Lower lobe of right lung (tissue), 2 donors: ENCODE measurements at regions not wholly inside any gene's neighbourhood (a gene's known extent, or its start where the extent isn't known, plus 50 kb on each side); places are given as distances from the start of the nearest gene placed in this dataset.
"Not testable (repeated sequence)": the region's sequence is repeated elsewhere in the genome, so short reads cannot be mapped to it uniquely, and the experiment has no call there.

ENCODE experiments used
- ATAC-seq, 2 donors: fragments of 200-7000 bp; cut with Tn5 transposase; one replicate each; pipeline ENCODE4 v1.9.1; 2020 to 2022; ENCODE audit warnings: mild to moderate bottlenecking in 2 of 2, moderate library complexity in 2 of 2
- DNase-seq: peaks from one replicate; pipeline ENCODE4 v3.0.0-alpha.2; 2020
- H3K27ac ChIP-seq: fragments of 200-600 bp; one replicate; pipeline ENCODE4 v1.8.0; 2022
- H3K27me3 ChIP-seq: fragments of 200-600 bp; one replicate; pipeline ENCODE4 v1.8.0; 2022; ENCODE audit warnings: low read depth
- H3K36me3 ChIP-seq: fragments of 200-600 bp; one replicate; pipeline ENCODE4 v1.8.0; 2022; ENCODE audit warnings: mild to moderate bottlenecking
- H3K4me1 ChIP-seq: fragments of 200-600 bp; one replicate; pipeline ENCODE4 v1.8.0; 2022
- H3K4me3 ChIP-seq: fragments of 200-600 bp; one replicate; pipeline ENCODE4 v1.8.0; 2022; ENCODE audit warnings: mild to moderate bottlenecking
- H3K9me3 ChIP-seq: fragments of 200-600 bp; one replicate; pipeline ENCODE4 v1.8.0; 2022
- intact Hi-C: fragments of 100-400 bp; cut with DNase I; formaldehyde crosslinking; loops from one replicate; pipeline ENCODE4 v1.11.0; 2022
- TF ChIP-seq, protein P1 (sequence below): fragments of 200-600 bp; IDR thresholded peaks from one replicate; pipeline ENCODE4 v1.8.0; 2022; ENCODE audit warnings: antibody characterized with exemption, mild to moderate bottlenecking
- donor health status: DM: no; HTN: yes; CAD: no; lungs with severe emphysema.

DNA sequence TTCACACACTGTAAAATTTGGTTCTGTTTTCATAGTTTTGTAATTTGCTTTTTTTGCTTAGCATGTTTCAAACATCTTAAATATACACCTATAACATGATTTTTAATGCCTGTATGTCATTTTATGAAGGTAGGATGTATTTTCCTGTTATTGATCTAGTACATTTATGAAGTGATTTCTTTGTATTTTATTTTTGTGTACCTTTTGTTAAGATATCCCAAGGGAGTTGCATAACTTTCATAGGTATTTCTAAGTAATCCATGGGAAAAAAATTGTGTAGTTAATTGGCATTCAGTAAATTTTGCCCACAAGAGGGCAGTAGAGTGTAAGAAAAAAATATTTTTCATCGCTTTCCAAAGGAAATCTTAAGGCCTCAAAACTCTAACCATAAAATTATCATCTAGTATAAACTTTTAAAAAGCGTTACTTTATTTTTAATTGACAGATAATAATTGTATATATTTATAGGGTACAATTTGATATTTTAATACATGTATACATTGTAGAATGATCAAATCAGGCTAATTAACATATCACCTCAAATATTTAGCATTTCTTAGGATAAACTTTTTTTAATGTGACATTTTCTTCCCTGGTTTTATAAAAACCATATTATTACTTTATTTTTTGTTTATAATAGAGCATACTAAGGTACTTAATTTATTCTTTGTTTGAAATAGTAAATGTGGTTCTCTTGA lies 62.8 kb upstream of the ARL17B start:
- H3K9me3 ChIP-seq, DNase-seq, H3K4me3 ChIP-seq, H3K27ac ChIP-seq, intact Hi-C loops, H3K36me3 ChIP-seq, H3K4me1 ChIP-seq, H3K27me3 ChIP-seq: not testable (repeated sequence)
- TF ChIP-seq, protein P1, sequence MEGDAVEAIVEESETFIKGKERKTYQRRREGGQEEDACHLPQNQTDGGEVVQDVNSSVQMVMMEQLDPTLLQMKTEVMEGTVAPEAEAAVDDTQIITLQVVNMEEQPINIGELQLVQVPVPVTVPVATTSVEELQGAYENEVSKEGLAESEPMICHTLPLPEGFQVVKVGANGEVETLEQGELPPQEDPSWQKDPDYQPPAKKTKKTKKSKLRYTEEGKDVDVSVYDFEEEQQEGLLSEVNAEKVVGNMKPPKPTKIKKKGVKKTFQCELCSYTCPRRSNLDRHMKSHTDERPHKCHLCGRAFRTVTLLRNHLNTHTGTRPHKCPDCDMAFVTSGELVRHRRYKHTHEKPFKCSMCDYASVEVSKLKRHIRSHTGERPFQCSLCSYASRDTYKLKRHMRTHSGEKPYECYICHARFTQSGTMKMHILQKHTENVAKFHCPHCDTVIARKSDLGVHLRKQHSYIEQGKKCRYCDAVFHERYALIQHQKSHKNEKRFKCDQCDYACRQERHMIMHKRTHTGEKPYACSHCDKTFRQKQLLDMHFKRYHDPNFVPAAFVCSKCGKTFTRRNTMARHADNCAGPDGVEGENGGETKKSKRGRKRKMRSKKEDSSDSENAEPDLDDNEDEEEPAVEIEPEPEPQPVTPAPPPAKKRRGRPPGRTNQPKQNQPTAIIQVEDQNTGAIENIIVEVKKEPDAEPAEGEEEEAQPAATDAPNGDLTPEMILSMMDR: peak; percentile 36
- peak in 1 of 2 donors; percentile 52 for ATAC-seq

DNA sequence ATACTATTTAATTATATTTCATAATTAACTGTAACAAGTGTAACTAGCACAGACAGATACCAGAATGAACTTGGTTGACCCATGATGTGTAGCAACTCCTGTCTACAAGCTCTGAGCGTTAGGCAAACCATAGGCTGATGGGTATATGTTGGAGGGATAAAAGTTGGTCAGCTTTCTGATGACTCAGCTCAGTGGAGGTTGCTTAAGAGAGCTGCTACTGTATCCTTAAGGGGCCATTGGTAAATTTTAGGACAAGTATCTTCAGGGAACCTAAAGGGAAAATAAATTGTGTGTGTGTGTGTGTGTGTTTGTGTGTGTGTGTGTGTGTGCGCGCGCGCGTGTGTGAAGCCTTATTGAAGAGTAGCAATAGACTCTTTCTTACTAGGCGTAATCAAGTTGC lies 56.3 kb upstream of the ARL17B start:
- H3K4me1 ChIP-seq, H3K9me3 ChIP-seq, intact Hi-C loops, H3K4me3 ChIP-seq, H3K27ac ChIP-seq, DNase-seq, H3K36me3 ChIP-seq, H3K27me3 ChIP-seq: not testable (repeated sequence)
- peak in 1 of 2 donors; percentile 76 for ATAC-seq

DNA sequence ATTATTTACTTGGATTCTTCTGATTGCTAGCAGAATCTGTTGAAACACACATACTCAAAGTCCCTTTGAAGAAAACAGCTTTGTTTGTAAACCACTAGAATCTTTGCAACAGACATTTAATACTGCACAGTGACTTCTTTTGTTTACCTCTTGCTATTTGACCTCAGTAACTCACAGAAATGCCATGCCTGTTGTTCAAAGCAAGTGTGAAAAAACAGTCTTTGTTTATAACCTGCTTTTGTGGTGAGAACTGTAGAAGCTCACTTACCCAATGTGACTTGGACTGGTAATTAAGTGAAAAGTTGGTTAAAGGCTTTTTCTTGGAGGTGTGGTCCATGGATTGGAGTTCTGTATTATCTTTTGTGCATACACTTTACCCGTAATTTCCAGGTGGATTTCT lies 55.7 kb upstream of the ARL17B start:
- H3K4me1 ChIP-seq, H3K4me3 ChIP-seq, H3K27me3 ChIP-seq, H3K27ac ChIP-seq, H3K9me3 ChIP-seq, intact Hi-C loops, ATAC-seq, DNase-seq, H3K36me3 ChIP-seq: not testable (repeated sequence)

DNA sequence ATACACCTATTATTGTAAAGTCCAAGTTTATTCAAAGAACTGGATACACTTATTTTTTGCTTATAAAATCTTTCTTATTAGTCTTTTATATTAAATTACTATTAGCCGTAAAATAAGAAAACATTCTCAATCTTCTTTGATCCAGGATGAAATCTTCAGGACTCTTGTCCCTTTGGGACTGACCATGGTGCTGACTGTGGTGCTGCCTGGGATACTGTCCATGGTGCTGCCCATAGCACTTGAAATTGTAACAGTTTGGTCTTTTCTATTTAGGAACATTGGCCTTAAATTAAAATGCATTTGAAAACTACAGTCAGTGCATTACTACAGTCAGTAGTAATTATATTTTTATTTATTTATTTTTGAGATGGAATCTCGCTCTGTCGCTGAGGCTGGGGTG lies 53.0 kb upstream of the ARL17B start:
- H3K4me3 ChIP-seq, H3K4me1 ChIP-seq, H3K36me3 ChIP-seq, DNase-seq, H3K27me3 ChIP-seq, H3K27ac ChIP-seq, H3K9me3 ChIP-seq, intact Hi-C loops: not testable (repeated sequence)
- ATAC-seq: peak in 1 of 2 donors; percentile 56

DNA sequence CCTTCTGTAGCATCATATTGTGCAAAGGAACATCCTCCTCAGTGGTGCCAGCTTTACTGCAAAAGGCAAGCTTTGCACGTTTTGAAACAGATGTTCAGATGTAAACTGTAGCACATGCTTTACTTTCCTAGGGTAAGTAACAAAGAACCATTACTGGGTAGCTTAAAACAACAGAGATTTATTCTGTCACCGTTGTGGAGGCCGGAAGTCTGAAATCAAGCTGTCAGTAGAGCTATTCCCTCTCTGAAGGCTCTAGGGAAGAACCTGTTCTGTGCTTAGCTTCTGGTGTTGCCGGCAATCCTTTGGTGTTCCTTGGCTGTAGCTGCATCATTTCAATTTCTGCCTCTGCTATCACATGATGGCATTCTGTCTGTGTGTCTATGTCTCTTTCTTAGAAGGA lies 50.6 kb upstream of the ARL17B start:
- H3K4me3 ChIP-seq, ATAC-seq, H3K4me1 ChIP-seq, H3K36me3 ChIP-seq, DNase-seq, H3K9me3 ChIP-seq, H3K27ac ChIP-seq, intact Hi-C loops, H3K27me3 ChIP-seq: not testable (repeated sequence)

DNA sequence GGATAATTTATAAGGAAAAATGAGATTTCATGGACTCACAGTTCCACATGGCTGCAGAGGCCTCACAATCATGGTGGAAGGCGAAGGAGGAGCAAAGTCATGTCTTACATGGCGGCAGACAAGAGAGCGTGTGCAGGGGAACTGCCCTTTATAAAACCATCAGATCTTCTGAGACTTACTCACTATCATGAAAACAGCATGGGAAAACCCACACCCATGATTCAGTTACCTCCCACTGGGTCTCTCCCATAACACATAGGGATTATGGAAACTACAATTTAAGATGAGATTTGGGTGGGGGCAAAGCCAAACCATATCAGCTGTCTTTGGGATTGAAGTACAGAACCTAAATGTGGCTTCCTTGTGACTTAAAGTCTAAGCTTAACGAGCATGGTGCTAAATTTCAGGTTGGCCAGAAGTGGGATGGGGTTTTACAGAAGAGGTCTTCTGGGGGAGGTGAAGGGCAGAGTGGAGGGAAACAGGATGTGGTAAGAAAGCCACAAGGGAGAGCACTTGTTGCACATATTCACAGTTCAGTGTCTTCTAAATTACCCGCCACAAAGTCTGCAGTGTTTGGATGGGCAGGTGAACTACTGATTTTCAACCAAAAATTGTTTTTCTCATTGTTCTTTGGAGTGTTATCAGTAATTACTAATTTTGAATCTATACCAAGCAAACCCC lies 49.7 kb upstream of the ARL17B start:
- H3K4me1 ChIP-seq, H3K36me3 ChIP-seq, H3K9me3 ChIP-seq, H3K4me3 ChIP-seq, intact Hi-C loops, H3K27ac ChIP-seq, DNase-seq, H3K27me3 ChIP-seq: not testable (repeated sequence)
- ATAC-seq: peak; percentile 26 to 67
